ENCODE measurements at regions not wholly inside any gene's neighbourhood (a gene's known extent, or its start where the extent isn't known, plus 50 kb on each side); places are given as distances from the start of the nearest gene placed in this dataset.
"Not testable (repeated sequence)": the region's sequence is repeated elsewhere in the genome, so short reads cannot be mapped to it uniquely, and the experiment has no call there.

- no peak for DNase-seq
These were observed 120.6 kb downstream of the BCHE start for GRCh38 chr3:165716592-165716991.

- DNase-seq: no peak
These were observed 123.7 kb downstream of the BCHE start for GRCh38 chr3:165713479-165713878.

- DNase-seq: no peak
These were observed 124.8 kb downstream of the BCHE start for GRCh38 chr3:165712382-165712781.

GRCh38 chr3:165697910-165698309 lies 139.3 kb downstream of the BCHE start:
- DNase-seq: no peak

- DNase-seq: no peak
These were observed 140.7 kb downstream of the BCHE start for GRCh38 chr3:165696496-165696895.

GRCh38 chr3:165683947-165684346 lies 153.3 kb downstream of the BCHE start:
- DNase-seq: no peak

- no peak for DNase-seq
These were observed 154.5 kb downstream of the BCHE start for GRCh38 chr3:165682734-165683133.

GRCh38 chr3:165669967-165670366 lies 167.3 kb downstream of the BCHE start:
- no peak for DNase-seq

GRCh38 chr3:165669504-165669903 lies 167.7 kb downstream of the BCHE start:
- no peak for DNase-seq

- no peak for DNase-seq
These were observed 169.5 kb downstream of the BCHE start for GRCh38 chr3:165667676-165668075.

GRCh38 chr3:165658027-165658426 lies 179.2 kb downstream of the BCHE start:
- DNase-seq: no peak

- DNase-seq: no peak
These were observed 184.0 kb downstream of the BCHE start for GRCh38 chr3:165653130-165653778.

GRCh38 chr3:165649282-165649681 lies 187.9 kb downstream of the BCHE start:
- DNase-seq: not testable (repeated sequence)

- DNase-seq: no peak
These were observed 192.0 kb downstream of the BCHE start for GRCh38 chr3:165645191-165645590.

GRCh38 chr3:165644331-165644730 lies 192.9 kb downstream of the BCHE start:
- no peak for DNase-seq

- DNase-seq: no peak
These were observed 193.8 kb downstream of the BCHE start for GRCh38 chr3:165643425-165643824.

GRCh38 chr3:165642761-165643420 lies 194.3 kb downstream of the BCHE start:
- peak; percentile 24 for DNase-seq

GRCh38 chr3:165641569-165642310 lies 195.5 kb downstream of the BCHE start:
- no peak for DNase-seq

- peak; percentile 87 for DNase-seq
These were observed 196.3 kb downstream of the BCHE start for GRCh38 chr3:165640970-165641369.

GRCh38 chr3:165640031-165640430 lies 197.2 kb downstream of the BCHE start:
- DNase-seq: no peak

GRCh38 chr3:165638034-165638433 lies 199.2 kb downstream of the BCHE start:
- no peak for DNase-seq

- no peak for DNase-seq
These were observed 200.6 kb downstream of the BCHE start for GRCh38 chr3:165636684-165637015.

GRCh38 chr3:165635791-165636683 lies 201.2 kb downstream of the BCHE start:
- DNase-seq: no peak

Data from NCI-H146 (cell line).